ENCODE measurements at regions not wholly inside any gene's neighbourhood (a gene's known extent, or its start where the extent isn't known, plus 50 kb on each side); places are given as distances from the start of the nearest gene placed in this dataset.
"Not testable (repeated sequence)": the region's sequence is repeated elsewhere in the genome, so short reads cannot be mapped to it uniquely, and the experiment has no call there.

DNA sequence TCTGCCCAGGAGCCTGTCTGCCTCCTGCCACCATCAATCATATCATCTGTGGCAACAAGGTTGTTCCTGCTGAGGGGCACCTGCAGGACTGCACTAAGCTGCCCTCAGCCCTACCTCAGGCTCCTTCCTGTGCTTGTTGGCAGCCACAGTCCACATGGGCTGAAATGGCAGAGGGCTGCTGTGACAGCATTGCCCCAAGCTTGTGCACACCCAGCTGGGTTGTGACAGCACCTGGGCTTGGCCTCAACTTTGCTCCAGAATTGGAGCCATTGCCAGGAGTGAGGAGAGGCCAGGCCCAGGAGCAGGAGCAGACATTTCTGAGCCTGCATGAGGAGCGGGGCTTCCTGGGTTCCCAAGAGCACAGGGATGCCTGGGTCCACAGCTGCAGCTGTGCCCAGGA is 340.9 kb upstream of the CHRM2 start:
- no peak for DNase-seq

DNA sequence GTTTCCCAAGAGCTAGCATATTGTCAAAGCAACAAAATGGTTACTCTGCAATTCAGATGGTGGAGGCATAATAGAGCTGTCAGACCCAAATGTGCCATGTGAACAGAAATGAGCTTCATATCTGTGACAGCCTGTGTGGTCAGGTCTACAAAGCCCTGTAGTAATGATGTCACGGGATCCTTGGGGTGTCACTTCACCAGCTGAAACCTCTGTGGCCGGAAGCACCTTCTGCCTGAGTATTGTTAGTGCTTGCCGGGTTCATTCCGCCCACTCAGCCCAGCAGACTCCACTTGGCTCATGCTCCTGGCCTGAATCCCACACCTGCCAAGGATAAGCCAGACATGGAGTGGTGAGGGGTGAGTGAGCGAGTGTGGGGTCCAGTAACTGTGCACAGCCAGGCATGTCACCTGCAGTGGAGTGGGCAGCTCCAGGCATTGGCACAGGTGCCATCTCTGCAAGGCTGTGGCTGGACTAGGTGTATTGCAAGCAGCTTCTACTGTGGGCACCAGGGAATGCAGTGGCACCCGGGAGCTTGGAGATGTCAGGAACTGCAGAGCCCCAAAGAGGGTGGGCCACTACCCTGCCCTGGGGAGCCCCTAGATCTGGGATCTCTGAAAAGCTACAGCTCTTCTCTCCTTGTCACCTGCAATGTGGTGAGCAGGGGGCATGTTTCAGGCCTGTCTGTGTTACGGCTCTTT is 341.9 kb upstream of the CHRM2 start:
- no peak for DNase-seq

DNA sequence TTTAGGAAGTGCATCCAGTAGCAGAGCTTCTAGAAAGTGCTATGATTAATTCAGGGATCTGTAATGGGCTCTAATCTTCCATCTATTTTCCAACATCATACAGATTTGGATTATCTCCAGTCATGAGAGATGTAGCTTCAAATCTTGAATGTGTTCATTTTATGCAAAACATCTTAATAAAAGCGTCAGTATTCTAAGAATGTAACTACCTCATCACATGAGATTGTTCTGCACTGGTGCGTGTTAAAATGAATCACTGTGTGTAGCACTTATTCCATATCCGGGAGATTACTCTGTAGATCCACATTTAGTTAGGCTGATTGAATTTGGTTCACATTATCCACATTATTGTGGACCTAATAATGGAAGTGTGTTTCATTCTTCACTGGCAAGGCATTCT is 344.9 kb upstream of the CHRM2 start:
- no peak for DNase-seq

GRCh38 chr7:136517971-136518370 is 350.5 kb upstream of the CHRM2 start:
- DNase-seq = no peak

GRCh38 chr7:136514776-136515175 is 353.7 kb upstream of the CHRM2 start:
- DNase-seq = no peak

- no peak for DNase-seq
These were observed 354.7 kb upstream of the CHRM2 start for GRCh38 chr7:136513744-136514143.

- DNase-seq = no peak
These were observed 359.0 kb upstream of the CHRM2 start for GRCh38 chr7:136509466-136509865.

DNA sequence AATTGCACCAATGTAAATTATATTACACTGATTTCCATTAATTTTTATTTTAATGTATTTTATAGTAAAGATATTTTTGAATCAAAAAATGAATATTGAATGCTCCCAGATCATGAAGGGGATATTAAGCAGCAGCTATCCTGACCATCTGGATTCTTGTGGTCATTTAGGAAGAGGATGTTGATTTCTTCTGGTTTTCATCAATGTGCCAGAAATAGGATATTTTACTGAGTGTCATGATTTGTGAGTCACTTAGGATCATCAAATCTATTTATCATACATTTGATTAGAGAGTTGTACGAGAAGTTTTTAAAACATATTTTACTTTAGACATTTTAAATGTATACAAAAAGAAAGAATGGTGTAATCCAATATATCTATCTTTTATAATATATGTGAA is 366.3 kb upstream of the CHRM2 start:
- no peak for DNase-seq

- no peak for DNase-seq
These were observed 367.3 kb upstream of the CHRM2 start for GRCh38 chr7:136501151-136501550.

- DNase-seq = no peak
These were observed 371.9 kb upstream of the CHRM2 start for GRCh38 chr7:136496551-136496950.

GRCh38 chr7:136495081-136495480 is 373.4 kb upstream of the CHRM2 start:
- DNase-seq = no peak

- no peak for DNase-seq
These were observed 376.1 kb upstream of the CHRM2 start for GRCh38 chr7:136492366-136492765.

DNA sequence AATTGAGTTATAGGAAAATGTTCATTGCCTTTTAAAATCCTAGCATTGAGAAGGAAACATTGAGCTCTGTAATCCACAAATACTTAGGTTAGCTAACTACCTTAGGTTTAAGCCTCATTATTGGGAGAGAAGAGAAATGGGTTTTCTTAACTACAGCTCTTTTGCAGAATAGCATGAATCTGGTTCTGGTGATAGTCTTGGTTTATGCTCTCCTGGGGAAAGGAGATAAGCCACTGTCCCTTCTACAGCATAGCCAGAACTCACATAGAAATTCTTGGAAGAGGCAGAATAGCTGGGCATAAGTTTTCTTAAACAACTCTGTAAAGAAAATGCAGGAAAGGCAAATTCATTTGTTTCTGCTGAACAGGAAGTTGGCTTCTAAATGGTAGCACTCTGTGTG is 378.6 kb upstream of the CHRM2 start:
- no peak for DNase-seq

GRCh38 chr7:136480901-136481300 is 387.6 kb upstream of the CHRM2 start:
- DNase-seq = no peak

DNA sequence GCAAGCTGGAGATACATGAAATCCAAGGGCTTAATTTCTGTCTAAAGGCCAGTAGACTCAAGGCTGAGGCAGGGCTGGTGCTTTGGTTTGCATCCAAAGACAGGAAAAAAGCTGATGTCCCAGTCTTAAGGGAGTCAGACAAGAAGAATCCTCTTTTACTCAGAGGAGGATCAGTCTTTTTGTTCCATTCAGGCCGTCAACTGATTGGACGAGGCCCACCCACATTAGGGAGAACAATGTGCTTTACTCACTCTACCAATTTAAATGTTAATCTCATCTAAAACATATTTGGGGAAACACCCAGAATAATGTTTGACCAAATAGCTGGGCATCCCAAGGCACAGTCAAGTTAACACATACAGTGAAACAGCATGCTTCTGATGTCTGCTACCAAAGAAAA is 388.5 kb upstream of the CHRM2 start:
- no peak for DNase-seq

- DNase-seq = no peak
These were observed 398.3 kb upstream of the CHRM2 start for GRCh38 chr7:136470179-136470578.

GRCh38 chr7:136452949-136453348 is 415.5 kb upstream of the CHRM2 start:
- no peak for DNase-seq

GRCh38 chr7:136446751-136447150 is 421.7 kb upstream of the CHRM2 start:
- DNase-seq = no peak

- no peak for DNase-seq
These were observed 426.6 kb upstream of the CHRM2 start for GRCh38 chr7:136441835-136442234.

GRCh38 chr7:136431736-136432135 is 436.7 kb upstream of the CHRM2 start:
- DNase-seq = not testable (repeated sequence)

DNA sequence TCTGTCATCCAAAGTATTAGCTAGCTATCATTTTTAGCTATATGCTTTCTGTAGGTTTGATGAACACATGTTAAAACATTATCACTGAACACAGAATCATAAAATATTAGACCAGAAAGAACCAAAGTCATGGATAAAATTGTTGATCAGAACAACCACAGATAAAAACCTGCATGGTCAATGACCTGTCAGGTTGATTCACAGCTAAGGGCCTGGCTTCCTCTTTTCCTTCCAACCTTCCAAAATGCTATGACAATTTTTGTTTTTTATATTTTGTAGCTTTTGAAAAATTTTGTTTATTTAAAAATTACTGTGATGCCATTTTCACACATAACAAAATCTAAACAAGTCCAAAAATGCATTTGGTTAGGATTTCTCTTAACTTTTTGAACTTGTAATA is 444.4 kb upstream of the CHRM2 start:
- DNase-seq = no peak

DNA sequence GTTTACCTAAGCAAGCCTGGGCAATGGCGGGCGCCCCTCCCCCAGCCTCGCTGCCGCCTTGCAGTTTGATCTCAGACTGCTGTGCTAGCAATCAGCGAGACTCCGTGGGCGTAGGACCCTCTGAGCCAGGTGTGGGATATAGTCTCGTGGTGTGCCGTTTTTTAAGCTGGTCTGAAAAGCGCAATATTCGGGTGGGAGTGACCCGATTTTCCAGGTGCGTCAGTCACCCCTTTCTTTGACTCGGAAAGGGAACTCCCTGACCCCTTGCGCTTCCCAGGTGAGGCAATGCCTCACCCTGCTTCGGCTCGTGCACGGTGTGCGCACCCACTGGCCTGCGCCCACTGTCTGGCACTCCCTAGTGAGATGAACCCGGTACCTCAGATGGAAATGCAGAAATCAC is 442.6 kb upstream of the MTPN start:
- not testable (repeated sequence) for DNase-seq

GRCh38 chr7:136412952-136413351 is 435.8 kb upstream of the MTPN start:
- DNase-seq = no peak

DNA sequence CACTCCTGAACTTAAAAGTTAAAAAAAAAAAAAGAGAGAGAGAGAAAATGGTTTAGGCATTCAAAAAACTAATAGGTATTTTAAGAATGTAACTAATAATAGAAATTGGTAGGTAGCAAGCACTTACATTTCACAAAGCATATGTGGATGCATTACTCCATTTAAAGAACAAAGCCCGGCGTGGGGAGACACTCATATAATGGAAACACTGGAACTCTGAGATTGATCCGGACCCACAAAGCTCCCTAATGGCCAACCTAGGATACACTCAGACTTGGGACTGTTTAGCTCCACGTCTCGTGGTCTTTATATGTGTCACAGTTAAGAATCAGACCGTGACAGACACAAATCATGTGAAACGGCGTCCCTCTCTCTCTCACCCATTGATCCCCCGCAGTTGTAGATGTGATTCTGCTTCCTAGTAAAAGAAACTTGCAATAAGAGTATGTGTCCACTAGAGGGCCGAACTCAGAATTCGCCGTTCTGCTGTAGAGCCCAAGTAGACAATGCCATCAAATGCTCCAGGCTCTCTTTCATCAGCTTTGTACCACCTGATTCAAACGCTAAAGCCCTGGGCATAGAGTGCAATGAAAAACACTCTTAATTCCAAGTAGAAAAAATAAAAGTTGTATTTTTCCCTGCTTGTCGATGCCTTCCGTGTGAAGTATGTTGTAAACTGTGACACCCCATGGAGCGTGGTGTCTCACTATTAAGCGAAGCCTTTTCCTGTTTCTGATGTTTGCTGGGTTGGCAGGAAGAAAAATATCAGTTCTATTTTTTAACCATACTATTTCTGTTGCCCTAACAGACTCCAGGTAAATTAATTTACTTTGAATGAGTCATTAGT is 429.0 kb upstream of the MTPN start:
- DNase-seq = no peak

GRCh38 chr7:136403591-136403990 is 426.4 kb upstream of the MTPN start:
- DNase-seq = no peak
